Peyer's patch (tissue), 4 donors: ENCODE measurements at regions not wholly inside any gene's neighbourhood (a gene's known extent, or its start where the extent isn't known, plus 50 kb on each side); places are given as distances from the start of the nearest gene placed in this dataset.

Source experiments
- POLR2A ChIP-seq, 2 donors: fragments of 450-650 bp; IDR thresholded peaks; one replicate each; pipeline ENCODE4 v1.5.1; 2017; ENCODE audit warnings: antibody characterized with exemption in 2 of 2, mild to moderate bottlenecking in 2 of 2, moderate library complexity in 2 of 2
- TF ChIP-seq, protein P1 (sequence below), 6 experiments: fragments of 450-650 bp in 4 of 6; fragments of 200-600 bp in 2 of 6; sonication (generic) in 1 of 6; IDR thresholded peaks; one replicate each; pipeline ENCODE4 v1.5.1; 2017 to 2019; ENCODE audit warnings: antibody characterized with exemption in 6 of 6, mild to moderate bottlenecking in 3 of 6, moderate library complexity in 1 of 6

- TF ChIP-seq, protein P1, sequence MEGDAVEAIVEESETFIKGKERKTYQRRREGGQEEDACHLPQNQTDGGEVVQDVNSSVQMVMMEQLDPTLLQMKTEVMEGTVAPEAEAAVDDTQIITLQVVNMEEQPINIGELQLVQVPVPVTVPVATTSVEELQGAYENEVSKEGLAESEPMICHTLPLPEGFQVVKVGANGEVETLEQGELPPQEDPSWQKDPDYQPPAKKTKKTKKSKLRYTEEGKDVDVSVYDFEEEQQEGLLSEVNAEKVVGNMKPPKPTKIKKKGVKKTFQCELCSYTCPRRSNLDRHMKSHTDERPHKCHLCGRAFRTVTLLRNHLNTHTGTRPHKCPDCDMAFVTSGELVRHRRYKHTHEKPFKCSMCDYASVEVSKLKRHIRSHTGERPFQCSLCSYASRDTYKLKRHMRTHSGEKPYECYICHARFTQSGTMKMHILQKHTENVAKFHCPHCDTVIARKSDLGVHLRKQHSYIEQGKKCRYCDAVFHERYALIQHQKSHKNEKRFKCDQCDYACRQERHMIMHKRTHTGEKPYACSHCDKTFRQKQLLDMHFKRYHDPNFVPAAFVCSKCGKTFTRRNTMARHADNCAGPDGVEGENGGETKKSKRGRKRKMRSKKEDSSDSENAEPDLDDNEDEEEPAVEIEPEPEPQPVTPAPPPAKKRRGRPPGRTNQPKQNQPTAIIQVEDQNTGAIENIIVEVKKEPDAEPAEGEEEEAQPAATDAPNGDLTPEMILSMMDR (IDR thresholded peaks at IDR 0.05), result no peak
- no peak for TF ChIP-seq POLR2A (IDR thresholded peaks at IDR 0.05)
Observed at GRCh38 chr4:23972187-23972586, 82.3 kb upstream of the PPARGC1A start.
